ENCODE measurements at regions not wholly inside any gene's neighbourhood (a gene's known extent, or its start where the extent isn't known, plus 50 kb on each side); places are given as distances from the start of the nearest gene placed in this dataset.
"Not testable (repeated sequence)": the region's sequence is repeated elsewhere in the genome, so short reads cannot be mapped to it uniquely, and the experiment has no call there.

- POLR2A ChIA-PET: interaction anchor here (0.6 kb wide), 1 partner anchor 214 kb away, joined by 5 read pairs; no protein-coding TSS in a partner anchor
- Histone ChIP-seq H3K27me3 (ENCODE audit: control insufficient read depth, insufficient read depth, low read length) (no peaks in the 10 kb centered on the region), H3K9me3 (ENCODE audit: control insufficient read depth, insufficient read depth, low read length) (no peaks in the 10 kb centered on the region), H3K27ac (ENCODE audit: low read depth, low read length) (no peak overlapping the region), H3K4me3 (ENCODE audit: low read depth, low read length) (no peak overlapping the region)
- CTCF ChIA-PET: no interaction called here
- no peak for TF ChIP-seq CTCF (IDR thresholded peaks at IDR 0.05; ENCODE audit: low read depth, low read length)
- no peak for DNase-seq (ENCODE audit: low read depth, low spot score)
Measured at GRCh38 chr10:10067644-10068043, 950.0 kb upstream of the CELF2 start.

DNA sequence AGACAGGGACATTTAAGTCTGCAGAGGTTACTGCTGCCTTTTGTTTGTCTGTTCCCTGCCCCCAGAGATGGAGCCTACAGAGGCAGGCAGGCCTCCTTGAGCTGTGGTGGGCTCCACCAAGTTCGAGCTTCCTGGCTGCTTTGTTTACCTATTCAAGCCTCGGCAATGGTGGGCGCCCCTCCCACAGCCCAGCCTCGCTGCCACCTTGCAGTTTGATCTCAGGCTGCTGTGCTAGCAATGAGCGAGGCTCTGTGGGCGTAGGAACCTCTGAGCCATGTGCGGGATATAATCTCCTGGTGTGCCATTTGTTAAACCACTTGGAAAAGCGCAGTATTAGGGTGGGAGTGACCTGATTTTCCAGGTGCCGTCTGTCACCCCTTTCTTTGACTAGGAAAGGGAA is 942.8 kb upstream of the CELF2 start:
- H3K27me3 ChIP-seq (ENCODE audit: control insufficient read depth, insufficient read depth, low read length); POLR2A ChIA-PET; CTCF ChIA-PET; H3K4me3 ChIP-seq (ENCODE audit: low read depth, low read length); H3K27ac ChIP-seq (ENCODE audit: low read depth, low read length); DNase-seq (ENCODE audit: low read depth, low spot score); H3K9me3 ChIP-seq (ENCODE audit: control insufficient read depth, insufficient read depth, low read length): not testable (repeated sequence)

GRCh38 chr10:10078446-10078845 is 939.2 kb upstream of the CELF2 start:
- Histone ChIP-seq H3K27me3 (ENCODE audit: control insufficient read depth, insufficient read depth, low read length) (no peaks in the 10 kb centered on the region), H3K27ac (ENCODE audit: low read depth, low read length) (no peak overlapping the region), H3K4me3 (ENCODE audit: low read depth, low read length) (no peak overlapping the region), H3K9me3 (ENCODE audit: control insufficient read depth, insufficient read depth, low read length) (no peaks in the 10 kb centered on the region)
- DNase-seq (ENCODE audit: low read depth, low spot score): no peak
- POLR2A ChIA-PET: no interaction called here
- no peak for TF ChIP-seq CTCF (IDR thresholded peaks at IDR 0.05; ENCODE audit: low read depth, low read length)
- CTCF ChIA-PET: no interaction called here

DNA sequence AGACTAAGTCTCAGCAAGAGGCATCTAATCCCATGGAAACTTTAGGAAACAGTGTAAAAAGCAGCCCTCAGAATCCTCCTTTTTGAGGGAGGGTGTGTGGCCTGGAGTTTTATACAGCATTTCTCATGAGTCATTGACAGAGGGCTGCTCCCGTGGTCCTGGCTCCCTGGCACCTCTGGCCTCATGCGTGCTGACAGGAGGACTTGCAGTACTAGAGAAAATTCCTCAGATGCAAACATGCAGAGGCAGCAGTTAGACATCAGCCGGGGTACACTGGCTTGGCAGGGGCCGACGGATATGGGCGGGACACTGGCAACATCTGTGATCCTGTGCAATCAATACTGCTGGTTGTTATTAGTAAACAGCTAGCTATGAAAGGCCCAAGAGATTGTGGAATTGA is 925.1 kb upstream of the CELF2 start:
- Histone ChIP-seq H3K4me3 (ENCODE audit: low read depth, low read length) (no peak overlapping the region), H3K27ac (ENCODE audit: low read depth, low read length) (no peak overlapping the region), H3K27me3 (ENCODE audit: control insufficient read depth, insufficient read depth, low read length) (no peaks in the 10 kb centered on the region), H3K9me3 (ENCODE audit: control insufficient read depth, insufficient read depth, low read length) (peaks cover 4% of the 10 kb centered on the region; the same call in 1 of the 2 replicates)
- TF ChIP-seq CTCF (IDR thresholded peaks at IDR 0.05; ENCODE audit: low read depth, low read length): no peak
- CTCF ChIA-PET: no interaction called here
- POLR2A ChIA-PET: no interaction called here
- peak; percentile 13 for DNase-seq (ENCODE audit: low read depth, low spot score)

GRCh38 chr10:10093021-10093420 is 924.7 kb upstream of the CELF2 start:
- no peak for DNase-seq (ENCODE audit: low read depth, low spot score)
- CTCF ChIA-PET: no interaction called here

More at GRCh38 chr10:10093021-10093420, 924.7 kb upstream of the CELF2 start:
- no peak for TF ChIP-seq CTCF (IDR thresholded peaks at IDR 0.05; ENCODE audit: low read depth, low read length)
- Histone ChIP-seq H3K4me3 (ENCODE audit: low read depth, low read length) (no peak overlapping the region), H3K9me3 (ENCODE audit: control insufficient read depth, insufficient read depth, low read length) (peaks cover 3% of the 10 kb centered on the region; the same call in 1 of the 2 replicates), H3K27me3 (ENCODE audit: control insufficient read depth, insufficient read depth, low read length) (no peaks in the 10 kb centered on the region), H3K27ac (ENCODE audit: low read depth, low read length) (no peak overlapping the region)
- POLR2A ChIA-PET: no interaction called here

Data from AG04450 (cell line).